GM12872 (cell line): ENCODE measurements at regions not wholly inside any gene's neighbourhood (a gene's known extent, or its start where the extent isn't known, plus 50 kb on each side); places are given as distances from the start of the nearest gene placed in this dataset.

ENCODE experiments used
- CTCF ChIP-seq: IDR thresholded peaks from 3 replicates; pipeline ENCODE4 v1.5.1; 2011; ENCODE audit warnings: low read depth, mild to moderate bottlenecking, low read length, moderate library complexity; ENCODE audit not compliant: insufficient read depth

GRCh38 chr21:20026543-20026942 is 971.7 kb upstream of the NCAM2 start:
- TF ChIP-seq CTCF = no peak

- no peak for TF ChIP-seq CTCF
Measured at GRCh38 chr21:20030390-20030789, 967.8 kb upstream of the NCAM2 start.

- TF ChIP-seq CTCF = no peak
Measured at GRCh38 chr21:20031807-20032206, 966.4 kb upstream of the NCAM2 start.

DNA sequence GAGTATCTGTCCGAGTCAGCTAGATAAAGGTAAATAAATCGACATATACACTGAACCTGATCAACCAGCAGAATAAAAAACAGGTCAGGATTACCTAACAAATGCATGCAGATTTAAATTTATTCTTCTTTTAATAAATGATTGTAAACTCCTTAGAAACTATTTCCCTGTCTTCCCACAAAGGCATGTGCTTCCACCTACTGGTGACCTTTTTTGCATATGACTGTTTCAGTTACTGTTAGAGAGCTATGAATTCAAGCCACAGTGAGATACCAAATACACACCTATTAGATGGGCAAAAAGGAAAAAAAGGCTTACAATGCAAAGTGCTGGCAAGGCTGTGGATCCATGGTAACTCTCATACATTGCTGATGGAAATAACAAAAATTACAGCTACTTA is 957.4 kb upstream of the NCAM2 start:
- TF ChIP-seq CTCF = no peak

- TF ChIP-seq CTCF = no peak
Measured at GRCh38 chr21:20045197-20045596, 953.0 kb upstream of the NCAM2 start.

DNA sequence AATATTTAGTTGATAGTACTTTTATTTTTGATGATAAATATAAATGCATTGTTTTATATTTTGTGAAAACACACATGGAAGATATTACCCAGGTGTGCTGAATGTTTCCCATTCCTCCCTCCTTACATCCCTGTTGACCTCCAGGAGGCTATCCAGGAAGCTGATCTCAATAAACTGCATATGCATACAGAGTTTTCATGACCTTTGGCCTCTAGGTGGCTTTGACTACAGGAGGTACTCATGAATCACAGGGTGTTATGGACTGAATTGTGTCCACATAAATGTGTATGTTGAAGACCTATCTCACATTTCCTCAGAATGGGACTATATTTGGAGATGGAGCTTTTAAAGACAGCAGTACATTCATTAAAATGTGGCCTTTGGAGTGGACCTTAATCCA is 914.9 kb upstream of the NCAM2 start:
- TF ChIP-seq CTCF = no peak

- TF ChIP-seq CTCF = no peak
Measured at GRCh38 chr21:20083925-20084324, 914.3 kb upstream of the NCAM2 start.

DNA sequence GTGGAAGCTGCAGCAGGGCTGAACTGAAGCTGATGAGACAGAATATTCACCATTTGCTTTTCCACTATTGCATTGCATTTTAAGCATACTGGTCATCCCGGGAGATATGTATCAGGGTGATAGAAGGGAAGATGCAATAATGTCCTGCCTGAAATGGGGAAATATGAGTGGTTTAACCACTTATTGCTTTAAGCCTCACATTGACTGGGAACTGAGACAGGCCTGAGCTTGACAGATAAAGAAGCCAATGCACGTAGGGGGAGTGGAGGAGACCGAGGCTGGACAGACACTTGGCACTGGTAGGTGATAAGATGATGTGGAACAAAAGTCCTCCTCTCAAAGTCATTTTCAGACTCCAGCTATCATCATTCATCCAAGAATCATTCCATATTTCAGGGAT is 911.7 kb upstream of the NCAM2 start:
- TF ChIP-seq CTCF = no peak
